Liver (tissue), 8 donors: ENCODE measurements at regions not wholly inside any gene's neighbourhood (a gene's known extent, or its start where the extent isn't known, plus 50 kb on each side); places are given as distances from the start of the nearest gene placed in this dataset.

ENCODE experiments used
- DNase-seq: peaks from one replicate; pipeline ENCODE4 v3.0.0-alpha.2; 2017; ENCODE audit warnings: low spot score
- H3K27ac ChIP-seq, 2 donors: one replicate each; pipeline ENCODE4 v1.7.0; 2013; ENCODE audit warnings: inconsistent platforms in 2 of 2, low read length in 2 of 2, control low read depth in 1 of 2, low read depth in 1 of 2, mild to moderate bottlenecking in 1 of 2
- H3K27me3 ChIP-seq, 4 donors: one replicate each; pipeline versions ENCODE4 v1.6.1 to v1.7.0; 2013; ENCODE audit warnings: low read length in 3 of 4, inconsistent platforms in 1 of 4, mild to moderate bottlenecking in 1 of 4, moderate library complexity in 1 of 4; ENCODE audit not compliant: control insufficient read depth in 4 of 4, insufficient read depth in 4 of 4
- H3K36me3 ChIP-seq, 4 donors: one replicate each; pipeline versions ENCODE4 v1.6.1 to v1.7.0; 2013; ENCODE audit warnings: low read length in 3 of 4, mild to moderate bottlenecking in 3 of 4, low read depth in 1 of 4, moderate library complexity in 1 of 4; ENCODE audit not compliant: control insufficient read depth in 4 of 4, insufficient read depth in 3 of 4
- H3K4me1 ChIP-seq, 4 donors: one replicate each; pipeline versions ENCODE4 v1.6.1 to v1.7.0; 2013; ENCODE audit warnings: low read length in 3 of 4, mild to moderate bottlenecking in 3 of 4, moderate library complexity in 1 of 4; ENCODE audit not compliant: control insufficient read depth in 4 of 4, insufficient read depth in 4 of 4
- H3K4me3 ChIP-seq, 3 donors: one replicate each; pipeline versions ENCODE4 v1.6.1 to v1.7.0; 2013; ENCODE audit warnings: low read length in 3 of 3, control low read depth in 1 of 3, low read depth in 1 of 3, mild to moderate bottlenecking in 1 of 3
- H3K9ac ChIP-seq, 2 donors: one replicate each; pipeline ENCODE4 v1.7.0; 2013; ENCODE audit warnings: low read length in 2 of 2, mild to moderate bottlenecking in 2 of 2, moderate library complexity in 2 of 2, control low read depth in 1 of 2, low read depth in 1 of 2
- H3K9me3 ChIP-seq, 4 donors: one replicate each; pipeline versions ENCODE4 v1.6.1 to v1.7.0; 2013; ENCODE audit warnings: low read length in 3 of 4; ENCODE audit not compliant: control insufficient read depth in 4 of 4
- ATF3 ChIP-seq: IDR thresholded peaks from 2 replicates; pipeline ENCODE4 v1.6.1; 2016; ENCODE audit warnings: antibody characterized with exemption
- CTCF ChIP-seq: fragments of 150-350 bp; IDR thresholded peaks from 2 replicates; pipeline ENCODE4 v1.5.1; 2017; ENCODE audit warnings: improper control_type of control experiment, low read depth, low read length; ENCODE audit not compliant: missing input control
- EGR1 ChIP-seq, 2 donors: IDR thresholded peaks; 2 replicates each; pipeline ENCODE4 v1.6.1; 2016 to 2018; ENCODE audit warnings: antibody characterized with exemption in 2 of 2, low read depth in 2 of 2
- FOXA1 ChIP-seq: IDR thresholded peaks from 2 replicates; pipeline ENCODE4 v1.6.1; 2016; ENCODE audit warnings: antibody characterized with exemption
- HNF4G ChIP-seq: IDR thresholded peaks from 2 replicates; pipeline ENCODE4 v1.6.1; 2016; ENCODE audit warnings: antibody characterized with exemption
- JUND ChIP-seq, 2 donors: IDR thresholded peaks; 2 replicates each; pipeline ENCODE4 v1.6.1; 2016; ENCODE audit warnings: antibody characterized with exemption in 2 of 2
- TAF1 ChIP-seq: conservative IDR thresholded peaks from 2 replicates; pipeline ENCODE4 v1.6.1; 2016; ENCODE audit warnings: antibody characterized with exemption, mild to moderate bottlenecking
- YY1 ChIP-seq: IDR thresholded peaks from 2 replicates; pipeline ENCODE4 v1.6.1; 2016; ENCODE audit warnings: antibody characterized with exemption, mild to moderate bottlenecking
- WGBS: extraction: QIAGEN DNeasy Blood & Tissue Kit; methylation state at CpG from one replicate; pipeline ENCODE4 v1.1.7; 2013; 5-methylcytosine and 5-hydroxymethylcytosine counted together
- donor health status: healthy.
- donor health status: healthy.
- donor health status: healthy.
- donor health status: healthy.
- donor health status: healthy.

- no peak overlapping the region for H3K9ac ChIP-seq
- no peaks in the 10 kb centered on the region for H3K9me3 ChIP-seq
- no peak for DNase-seq
- H3K27ac ChIP-seq, result no peak overlapping the region
- no peak overlapping the region for H3K4me3 ChIP-seq
- TF ChIP-seq TAF1 (no peak), JUND (IDR thresholded peaks at IDR 0.05) (no peak), FOXA1 (no peak), EGR1 (IDR thresholded peaks at IDR 0.05; ENCODE audit: low read depth in 2 of 2) (no peak), CTCF (no peak), YY1 (no peak), ATF3 (no peak)
- H3K4me1 ChIP-seq, result no peaks in the 10 kb centered on the region
- peaks cover 0 to 4% (median 0%) of the 10 kb centered on the region in 4 donors for H3K27me3 ChIP-seq
- no peaks in the 10 kb centered on the region for H3K36me3 ChIP-seq
- WGBS, result 69% methylated on average over 7 of the region's 7 CpGs
These were observed 288.9 kb downstream of the KLF6 start for GRCh38 chr10:3496138-3496537.

- no peak for TF ChIP-seq TAF1
- TF ChIP-seq YY1, result no peak
- TF ChIP-seq FOXA1, result no peak
- TF ChIP-seq HNF4G, result no peak
- Histone ChIP-seq H3K4me3 (no peak overlapping the region), H3K4me1 (no peaks in the 10 kb centered on the region), H3K27ac (no peak overlapping the region), H3K9ac (no peak overlapping the region), H3K9me3 (no peaks in the 10 kb centered on the region), H3K27me3 (peaks cover 0 to 4% (median 0%) of the 10 kb centered on the region in 4 donors), H3K36me3 (no peaks in the 10 kb centered on the region)
- DNase-seq, result no peak
- 82% methylated on average over 6 of the region's 6 CpGs for WGBS
These were observed 289.7 kb downstream of the KLF6 start for GRCh38 chr10:3495281-3495680.

GRCh38 chr10:3494838-3495230, 290.2 kb downstream of the KLF6 start:
- Histone ChIP-seq H3K27ac (peak overlapping the region in 1 of 2 donors; percentile 37), H3K9ac (no peak overlapping the region), H3K4me1 (no peaks in the 10 kb centered on the region), H3K4me3 (no peak overlapping the region), H3K9me3 (no peaks in the 10 kb centered on the region), H3K36me3 (no peaks in the 10 kb centered on the region), H3K27me3 (peaks cover 0 to 4% (median 0%) of the 10 kb centered on the region in 4 donors)
- TF ChIP-seq JUND (IDR thresholded peaks at IDR 0.05) (peak in 1 of 2 donors; percentile 0), CTCF (no peak)
- WGBS, result 91% methylated on average over 11 of the region's 11 CpGs
- DNase-seq, result no peak
